ENCODE measurements at regions not wholly inside any gene's neighbourhood (a gene's known extent, or its start where the extent isn't known, plus 50 kb on each side); places are given as distances from the start of the nearest gene placed in this dataset.

DNA sequence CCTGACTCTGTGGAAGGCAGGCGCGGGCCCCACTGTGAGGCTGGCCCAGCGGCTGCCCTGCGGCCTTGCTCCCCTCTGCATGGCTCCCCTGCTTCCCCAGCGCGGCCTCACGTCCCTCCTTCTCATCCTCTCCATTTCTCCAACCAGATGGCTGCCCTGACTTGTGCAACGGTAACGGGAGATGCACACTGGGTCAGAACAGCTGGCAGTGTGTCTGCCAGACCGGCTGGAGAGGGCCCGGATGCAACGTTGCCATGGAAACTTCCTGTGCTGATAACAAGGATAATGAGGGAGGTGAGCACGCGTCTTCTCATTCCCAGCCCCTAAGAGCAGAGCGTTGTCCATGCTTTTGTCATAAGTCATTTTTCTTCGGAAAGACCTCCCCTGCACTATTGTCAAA is 129.0 kb upstream of the WWC1 start:
- Histone ChIP-seq H4K20me1 (ENCODE audit: insufficient read depth, low read length) (no peaks in the 10 kb centered on the region), H3K4me1 (ENCODE audit: insufficient read depth, low read length) (no peaks in the 10 kb centered on the region), H3K36me3 (replicated peaks in 1 of 2; ENCODE audit: control insufficient read depth in 1 of 2, insufficient read depth in 2 of 2, low read length in 2 of 2) (no peaks in the 10 kb centered on the region), H3K9me3 (ENCODE audit: low read length) (no peaks in the 10 kb centered on the region), H3K9ac (ENCODE audit: insufficient read depth, low read depth, low read length) (no peak overlapping the region), H3K4me3 (replicated peaks in 1 of 3; ENCODE audit: insufficient read depth in 1 of 3, low read depth in 2 of 3, low read length in 3 of 3) (no peak overlapping the region), H3K4me2 (ENCODE audit: low read depth, low read length) (no peak overlapping the region), H2AFZ (ENCODE audit: low read length) (no peak overlapping the region), H3K79me2 (ENCODE audit: insufficient read depth, low read length) (no peaks in the 10 kb centered on the region), H3K27me3 (ENCODE audit: control insufficient read depth in 1 of 2, insufficient read depth in 2 of 2, low read length in 2 of 2) (peaks cover 2 to 4% of the 10 kb centered on the region in 2 experiments; a peak in 2 of 5 replicates), H3K27ac (ENCODE audit: extremely low read length, insufficient read depth, low read length) (no peak overlapping the region)
- no TSS peak for BruUV-seq (replicated peaks)
- 37% methylated on average over 3 of the region's 16 CpGs for WGBS (ENCODE audit: low lambda C conversion rate)
- CTCF ChIA-PET (ENCODE audit: low intra/inter-chr PET ratio, low total read pairs): no interaction called here
- in situ Hi-C loops (cut with HindIII; ENCODE audit: extremely low pct_ligation_motif_present, low pct_unique_long_range_greater_than_20kb) (no loop called here), intact Hi-C loops (cut with micrococcal nuclease; ENCODE audit: unreplicated experiment) (no loop called here)
- ATAC-seq (no peak), FAIRE-seq (no peak), DNase-seq (ENCODE audit: low spot score) (no peak)
- POLR2A ChIA-PET: no interaction called here
- TF ChIP-seq ZFP90 (CRISPR knock-in tag; IDR thresholded peaks at IDR 0.05; ENCODE audit: borderline replicate concordance): no peak
- no peak for TF ChIP-seq ZNF224 (CRISPR knock-in tag; IDR thresholded peaks at IDR 0.05)
- TF ChIP-seq ZNF367 (CRISPR knock-in tag; IDR thresholded peaks at IDR 0.05; ENCODE audit: borderline replicate concordance): no peak
- no peak for TF ChIP-seq ZNF143 (CRISPR knock-in tag; IDR thresholded peaks at IDR 0.05)
- no peak for TF ChIP-seq ZHX1 (CRISPR knock-in tag; IDR thresholded peaks at IDR 0.05; ENCODE audit: low read depth)
- TF ChIP-seq CREM (IDR thresholded peaks at IDR 0.05): no peak
- TF ChIP-seq CREM (CRISPR knock-in tag; IDR thresholded peaks at IDR 0.05): no peak
- TF ChIP-seq, protein P1, sequence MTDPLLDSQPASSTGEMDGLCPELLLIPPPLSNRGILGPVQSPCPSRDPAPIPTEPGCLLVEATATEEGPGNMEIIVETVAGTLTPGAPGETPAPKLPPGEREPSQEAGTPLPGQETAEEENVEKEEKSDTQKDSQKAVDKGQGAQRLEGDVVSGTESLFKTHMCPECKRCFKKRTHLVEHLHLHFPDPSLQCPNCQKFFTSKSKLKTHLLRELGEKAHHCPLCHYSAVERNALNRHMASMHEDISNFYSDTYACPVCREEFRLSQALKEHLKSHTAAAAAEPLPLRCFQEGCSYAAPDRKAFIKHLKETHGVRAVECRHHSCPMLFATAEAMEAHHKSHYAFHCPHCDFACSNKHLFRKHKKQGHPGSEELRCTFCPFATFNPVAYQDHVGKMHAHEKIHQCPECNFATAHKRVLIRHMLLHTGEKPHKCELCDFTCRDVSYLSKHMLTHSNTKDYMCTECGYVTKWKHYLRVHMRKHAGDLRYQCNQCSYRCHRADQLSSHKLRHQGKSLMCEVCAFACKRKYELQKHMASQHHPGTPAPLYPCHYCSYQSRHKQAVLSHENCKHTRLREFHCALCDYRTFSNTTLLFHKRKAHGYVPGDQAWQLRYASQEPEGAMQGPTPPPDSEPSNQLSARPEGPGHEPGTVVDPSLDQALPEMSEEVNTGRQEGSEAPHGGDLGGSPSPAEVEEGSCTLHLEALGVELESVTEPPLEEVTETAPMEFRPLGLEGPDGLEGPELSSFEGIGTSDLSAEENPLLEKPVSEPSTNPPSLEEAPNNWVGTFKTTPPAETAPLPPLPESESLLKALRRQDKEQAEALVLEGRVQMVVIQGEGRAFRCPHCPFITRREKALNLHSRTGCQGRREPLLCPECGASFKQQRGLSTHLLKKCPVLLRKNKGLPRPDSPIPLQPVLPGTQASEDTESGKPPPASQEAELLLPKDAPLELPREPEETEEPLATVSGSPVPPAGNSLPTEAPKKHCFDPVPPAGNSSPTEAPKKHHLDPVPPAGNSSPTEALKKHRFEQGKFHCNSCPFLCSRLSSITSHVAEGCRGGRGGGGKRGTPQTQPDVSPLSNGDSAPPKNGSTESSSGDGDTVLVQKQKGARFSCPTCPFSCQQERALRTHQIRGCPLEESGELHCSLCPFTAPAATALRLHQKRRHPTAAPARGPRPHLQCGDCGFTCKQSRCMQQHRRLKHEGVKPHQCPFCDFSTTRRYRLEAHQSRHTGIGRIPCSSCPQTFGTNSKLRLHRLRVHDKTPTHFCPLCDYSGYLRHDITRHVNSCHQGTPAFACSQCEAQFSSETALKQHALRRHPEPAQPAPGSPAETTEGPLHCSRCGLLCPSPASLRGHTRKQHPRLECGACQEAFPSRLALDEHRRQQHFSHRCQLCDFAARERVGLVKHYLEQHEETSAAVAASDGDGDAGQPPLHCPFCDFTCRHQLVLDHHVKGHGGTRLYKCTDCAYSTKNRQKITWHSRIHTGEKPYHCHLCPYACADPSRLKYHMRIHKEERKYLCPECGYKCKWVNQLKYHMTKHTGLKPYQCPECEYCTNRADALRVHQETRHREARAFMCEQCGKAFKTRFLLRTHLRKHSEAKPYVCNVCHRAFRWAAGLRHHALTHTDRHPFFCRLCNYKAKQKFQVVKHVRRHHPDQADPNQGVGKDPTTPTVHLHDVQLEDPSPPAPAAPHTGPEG (CRISPR knock-in tag; IDR thresholded peaks at IDR 0.05): no peak
- no peak for TF ChIP-seq TEF (CRISPR knock-in tag; IDR thresholded peaks at IDR 0.05)
- TF ChIP-seq ZNF317 (CRISPR knock-in tag; IDR thresholded peaks at IDR 0.05): no peak
